HG03159 (cell line): ENCODE measurements at regions not wholly inside any gene's neighbourhood (a gene's known extent, or its start where the extent isn't known, plus 50 kb on each side); places are given as distances from the start of the nearest gene placed in this dataset.
A peak's percentile ranks its signal among the peaks of the same experiment; 100 is the strongest.
"Not testable (repeated sequence)": the region's sequence is repeated elsewhere in the genome, so short reads cannot be mapped to it uniquely, and the experiment has no call there.

Source experiments
- ATAC-seq: cut with Tn5 transposase; IDR thresholded peaks from one replicate; pipeline ENCODE4 v1.9.1; 2021; ENCODE audit warnings: mild to moderate bottlenecking, moderate library complexity; ENCODE audit not compliant: unreplicated experiment

- ATAC-seq: no peak
Measured at GRCh38 chr1:239960366-239960765, 131.3 kb upstream of the FMN2 start.

- ATAC-seq: no peak
Measured at GRCh38 chr1:239963856-239964255, 127.8 kb upstream of the FMN2 start.

GRCh38 chr1:239976130-239976968 is 115.3 kb upstream of the FMN2 start:
- ATAC-seq: peak; percentile 91

- no peak for ATAC-seq
Measured at GRCh38 chr1:239977416-239977815, 114.3 kb upstream of the FMN2 start.

GRCh38 chr1:239979456-239979855 is 112.2 kb upstream of the FMN2 start:
- ATAC-seq: no peak

- ATAC-seq: no peak
Measured at GRCh38 chr1:239982762-239983161, 108.9 kb upstream of the FMN2 start.

- ATAC-seq: no peak
Measured at GRCh38 chr1:239985044-239985443, 106.6 kb upstream of the FMN2 start.

- peak; percentile 53 for ATAC-seq
Measured at GRCh38 chr1:239987103-239987745, 104.5 kb upstream of the FMN2 start.

GRCh38 chr1:239989990-239990389 is 101.7 kb upstream of the FMN2 start:
- no peak for ATAC-seq

GRCh38 chr1:239992566-239992965 is 99.1 kb upstream of the FMN2 start:
- not testable (repeated sequence) for ATAC-seq

- ATAC-seq: no peak
Measured at GRCh38 chr1:239993366-239993765, 98.3 kb upstream of the FMN2 start.

- no peak for ATAC-seq
Measured at GRCh38 chr1:239995281-239995680, 96.4 kb upstream of the FMN2 start.

GRCh38 chr1:239997160-239997514 is 94.5 kb upstream of the FMN2 start:
- ATAC-seq: no peak

- ATAC-seq: no peak
Measured at GRCh38 chr1:239997515-239998311, 94.0 kb upstream of the FMN2 start.

GRCh38 chr1:239998312-239998649 is 93.4 kb upstream of the FMN2 start:
- no peak for ATAC-seq

- no peak for ATAC-seq
Measured at GRCh38 chr1:239999170-239999569, 92.5 kb upstream of the FMN2 start.

- no peak for ATAC-seq
Measured at GRCh38 chr1:240000634-240001033, 91.0 kb upstream of the FMN2 start.

- ATAC-seq: no peak
Measured at GRCh38 chr1:240001177-240001740, 90.4 kb upstream of the FMN2 start.

- no peak for ATAC-seq
Measured at GRCh38 chr1:240004086-240004749, 87.5 kb upstream of the FMN2 start.

GRCh38 chr1:240005997-240006650 is 85.6 kb upstream of the FMN2 start:
- ATAC-seq: no peak
